ENCODE measurements at regions not wholly inside any gene's neighbourhood (a gene's known extent, or its start where the extent isn't known, plus 50 kb on each side); places are given as distances from the start of the nearest gene placed in this dataset.

- H3K27me3 ChIP-seq (replicated peaks; ENCODE audit: insufficient read depth): no peaks in the 10 kb centered on the region
- no peaks in the 10 kb centered on the region for H3K4me1 ChIP-seq (ENCODE audit: control insufficient read depth in 1 of 2, low read depth in 2 of 2)
- ATAC-seq (ENCODE audit: insufficient number of reproducible peaks, low FRiP score, low read depth) (no peak), DNase-seq (ENCODE audit: low spot score) (no peak)
- no peak overlapping the region for H3K4me3 ChIP-seq
- no peaks in the 10 kb centered on the region for H3K36me3 ChIP-seq
- TF ChIP-seq CTCF (IDR thresholded peaks at IDR 0.05): no peak
- no peaks in the 10 kb centered on the region for H3K9me3 ChIP-seq
- no peak overlapping the region for H3K27ac ChIP-seq
Measured at GRCh38 chr5:2138896-2139295, 256.2 kb upstream of the IRX4 start.

GRCh38 chr5:2137444-2138050, 254.8 kb upstream of the IRX4 start:
- no peaks in the 10 kb centered on the region for H3K27me3 ChIP-seq (replicated peaks; ENCODE audit: insufficient read depth)
- no peaks in the 10 kb centered on the region for H3K36me3 ChIP-seq
- H3K4me1 ChIP-seq (ENCODE audit: control insufficient read depth in 1 of 2, low read depth in 2 of 2): no peaks in the 10 kb centered on the region
- no peak overlapping the region for H3K4me3 ChIP-seq
- H3K27ac ChIP-seq: no peak overlapping the region
- no peak for ATAC-seq (ENCODE audit: insufficient number of reproducible peaks, low FRiP score, low read depth)
- DNase-seq (ENCODE audit: low spot score): no peak
- H3K9me3 ChIP-seq: no peaks in the 10 kb centered on the region
- TF ChIP-seq CTCF (IDR thresholded peaks at IDR 0.05): no peak

GRCh38 chr5:2136728-2137333, 254.1 kb upstream of the IRX4 start:
- Histone ChIP-seq H3K27me3 (replicated peaks; ENCODE audit: insufficient read depth) (no peaks in the 10 kb centered on the region), H3K4me3 (no peak overlapping the region), H3K4me1 (ENCODE audit: control insufficient read depth in 1 of 2, low read depth in 2 of 2) (no peaks in the 10 kb centered on the region), H3K27ac (no peak overlapping the region), H3K36me3 (no peaks in the 10 kb centered on the region), H3K9me3 (no peaks in the 10 kb centered on the region)
- DNase-seq (ENCODE audit: low spot score) (no peak), ATAC-seq (ENCODE audit: insufficient number of reproducible peaks, low FRiP score, low read depth) (no peak)
- TF ChIP-seq CTCF (IDR thresholded peaks at IDR 0.05): no peak

GRCh38 chr5:2135833-2136232, 253.1 kb upstream of the IRX4 start:
- no peak for TF ChIP-seq CTCF (IDR thresholded peaks at IDR 0.05)
- Histone ChIP-seq H3K27me3 (replicated peaks; ENCODE audit: insufficient read depth) (no peaks in the 10 kb centered on the region), H3K4me3 (no peak overlapping the region), H3K9me3 (no peaks in the 10 kb centered on the region), H3K4me1 (ENCODE audit: control insufficient read depth in 1 of 2, low read depth in 2 of 2) (no peaks in the 10 kb centered on the region), H3K36me3 (no peaks in the 10 kb centered on the region), H3K27ac (no peak overlapping the region)
- no peak for DNase-seq (ENCODE audit: low spot score)
- no peak for ATAC-seq (ENCODE audit: insufficient number of reproducible peaks, low FRiP score, low read depth)

DNA sequence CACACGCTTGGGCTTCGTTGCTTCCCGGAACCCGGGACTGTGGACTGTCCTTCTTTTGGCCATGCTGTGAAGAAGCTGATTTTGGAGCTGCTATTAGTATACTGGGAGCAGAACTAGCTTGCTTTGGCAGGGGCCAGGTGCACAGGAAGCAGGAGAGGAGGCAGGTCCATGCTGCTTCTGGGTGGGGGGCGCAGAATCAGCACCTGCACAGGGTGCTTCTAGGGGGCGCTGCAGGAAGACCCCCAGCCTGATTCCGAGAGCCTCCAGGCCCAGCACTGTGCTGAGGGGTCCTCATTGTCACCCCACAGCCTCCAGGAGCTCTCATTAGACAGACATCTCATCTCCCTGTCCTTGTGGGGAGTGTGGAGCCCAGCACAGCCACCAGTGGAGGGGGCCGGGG, 252.6 kb upstream of the IRX4 start:
- DNase-seq (ENCODE audit: low spot score) (no peak), ATAC-seq (ENCODE audit: insufficient number of reproducible peaks, low FRiP score, low read depth) (no peak)
- Histone ChIP-seq H3K27me3 (replicated peaks; ENCODE audit: insufficient read depth) (no peaks in the 10 kb centered on the region), H3K4me1 (ENCODE audit: control insufficient read depth in 1 of 2, low read depth in 2 of 2) (no peaks in the 10 kb centered on the region), H3K4me3 (no peak overlapping the region), H3K36me3 (no peaks in the 10 kb centered on the region), H3K9me3 (no peaks in the 10 kb centered on the region), H3K27ac (no peak overlapping the region)
- no peak for TF ChIP-seq CTCF (IDR thresholded peaks at IDR 0.05)
